ENCODE measurements at regions not wholly inside any gene's neighbourhood (a gene's known extent, or its start where the extent isn't known, plus 50 kb on each side); places are given as distances from the start of the nearest gene placed in this dataset.
"Not testable (repeated sequence)": the region's sequence is repeated elsewhere in the genome, so short reads cannot be mapped to it uniquely, and the experiment has no call there.

DNA sequence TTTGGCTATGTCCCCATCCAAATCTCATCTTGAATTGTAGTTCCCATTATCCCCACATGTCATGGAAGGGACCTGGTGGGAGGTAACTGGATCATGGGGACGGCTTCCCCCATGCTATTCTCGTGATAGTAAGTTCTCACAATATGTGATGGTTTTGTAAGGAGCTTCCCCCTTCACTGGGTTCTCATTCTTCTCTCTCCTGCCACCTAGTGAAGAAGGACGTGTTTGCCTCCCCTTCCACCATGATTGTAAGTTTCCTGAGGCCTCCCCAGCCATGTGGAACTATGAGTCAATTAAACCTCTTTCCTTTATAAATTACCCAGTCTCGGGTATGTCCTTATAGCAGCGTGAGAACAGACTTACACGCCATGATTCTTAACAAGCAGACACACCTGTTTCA is 165.6 kb downstream of the XPNPEP1 start:
- H3K27me3 ChIP-seq (ENCODE audit: control insufficient read depth, insufficient read depth, low read length); H3K4me1 ChIP-seq (ENCODE audit: control insufficient read depth, insufficient read depth, low read length); H3K36me3 ChIP-seq (ENCODE audit: control insufficient read depth, insufficient read depth, low read length); H3K9me3 ChIP-seq (ENCODE audit: control insufficient read depth, low read length); H3K9ac ChIP-seq (ENCODE audit: low read length); H3K4me3 ChIP-seq (ENCODE audit: low read length): not testable (repeated sequence)

- H3K4me3 ChIP-seq (ENCODE audit: low read length), result no peak overlapping the region
- H3K27me3 ChIP-seq (ENCODE audit: control insufficient read depth, insufficient read depth, low read length), result no peaks in the 10 kb centered on the region
- H3K9ac ChIP-seq (ENCODE audit: low read length), result no peak overlapping the region
- H3K9me3 ChIP-seq (ENCODE audit: control insufficient read depth, low read length), result no peaks in the 10 kb centered on the region
- no peaks in the 10 kb centered on the region for H3K36me3 ChIP-seq (ENCODE audit: control insufficient read depth, insufficient read depth, low read length)
- H3K4me1 ChIP-seq (ENCODE audit: control insufficient read depth, insufficient read depth, low read length), result no peaks in the 10 kb centered on the region
These were observed 176.4 kb downstream of the XPNPEP1 start for GRCh38 chr10:109746861-109747260.

DNA sequence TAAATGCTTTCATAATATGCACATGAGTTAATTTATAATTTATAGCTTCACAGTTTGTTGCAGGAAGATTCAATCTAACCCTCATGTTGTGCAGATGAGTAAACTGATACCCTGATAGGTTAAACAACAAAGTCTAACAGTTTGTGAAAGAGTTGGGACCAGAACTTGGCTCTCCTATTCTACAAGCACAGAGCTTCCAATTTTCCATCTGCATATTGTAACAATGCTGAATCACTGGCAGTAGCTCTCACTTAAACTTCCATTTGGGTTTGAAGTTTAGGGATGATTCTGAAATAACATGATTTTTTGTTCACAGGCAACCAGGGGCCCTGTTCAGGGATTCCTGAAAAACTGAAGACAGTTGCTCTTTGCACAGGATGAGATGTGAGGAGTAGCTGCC is 179.3 kb downstream of the XPNPEP1 start:
- Histone ChIP-seq H3K27me3 (ENCODE audit: control insufficient read depth, insufficient read depth, low read length) (no peaks in the 10 kb centered on the region), H3K9ac (ENCODE audit: low read length) (no peak overlapping the region), H3K4me3 (ENCODE audit: low read length) (no peak overlapping the region), H3K36me3 (ENCODE audit: control insufficient read depth, insufficient read depth, low read length) (no peaks in the 10 kb centered on the region), H3K4me1 (ENCODE audit: control insufficient read depth, insufficient read depth, low read length) (no peaks in the 10 kb centered on the region), H3K9me3 (ENCODE audit: control insufficient read depth, low read length) (no peaks in the 10 kb centered on the region)

DNA sequence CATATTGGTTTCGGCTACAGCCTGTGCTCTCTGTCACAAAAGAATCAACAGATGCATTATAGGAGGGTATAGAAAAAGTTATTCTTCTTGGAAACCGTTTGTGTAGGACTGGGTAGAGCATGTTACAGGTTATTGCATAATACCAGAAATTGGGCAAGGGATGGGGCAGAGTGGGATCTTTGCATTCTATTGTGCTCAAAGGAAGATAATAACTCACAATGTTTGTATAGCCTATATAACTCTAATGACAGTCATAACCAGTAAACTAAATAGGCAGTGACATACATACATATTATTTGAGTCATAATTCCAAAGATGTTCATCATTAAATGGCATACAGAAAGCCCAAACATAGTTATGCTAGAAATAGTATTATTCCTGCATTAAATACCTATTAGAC is 179.7 kb downstream of the XPNPEP1 start:
- no peak overlapping the region for H3K9ac ChIP-seq (ENCODE audit: low read length)
- no peak overlapping the region for H3K4me3 ChIP-seq (ENCODE audit: low read length)
- no peaks in the 10 kb centered on the region for H3K9me3 ChIP-seq (ENCODE audit: control insufficient read depth, low read length)
- no peaks in the 10 kb centered on the region for H3K27me3 ChIP-seq (ENCODE audit: control insufficient read depth, insufficient read depth, low read length)
- H3K36me3 ChIP-seq (ENCODE audit: control insufficient read depth, insufficient read depth, low read length), result no peaks in the 10 kb centered on the region
- no peaks in the 10 kb centered on the region for H3K4me1 ChIP-seq (ENCODE audit: control insufficient read depth, insufficient read depth, low read length)

GRCh38 chr10:109743146-109743545 is 180.2 kb downstream of the XPNPEP1 start:
- Histone ChIP-seq H3K36me3 (ENCODE audit: control insufficient read depth, insufficient read depth, low read length) (no peaks in the 10 kb centered on the region), H3K9me3 (ENCODE audit: control insufficient read depth, low read length) (no peaks in the 10 kb centered on the region), H3K9ac (ENCODE audit: low read length) (no peak overlapping the region)

DNA sequence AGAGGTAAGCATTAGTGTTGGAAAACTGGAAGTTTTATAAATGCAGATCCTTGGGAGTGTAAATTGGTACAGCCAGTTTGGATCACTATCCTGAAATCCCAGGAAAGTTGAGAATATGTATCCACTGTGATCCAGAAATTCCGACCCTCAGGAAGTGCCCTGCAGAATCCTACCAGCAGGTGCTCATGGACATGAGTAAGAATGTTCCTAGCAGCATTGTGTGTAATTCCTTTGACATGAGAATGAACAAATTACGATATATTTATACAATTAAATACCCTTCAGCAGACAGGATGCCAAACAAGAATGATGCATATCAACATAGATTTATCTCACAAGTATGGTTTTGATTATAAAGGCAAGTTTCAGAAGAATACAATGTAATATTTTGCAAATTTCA is 181.6 kb downstream of the XPNPEP1 start:
- H3K9ac ChIP-seq (ENCODE audit: low read length), result no peak overlapping the region
- no peaks in the 10 kb centered on the region for H3K27me3 ChIP-seq (ENCODE audit: control insufficient read depth, insufficient read depth, low read length)
- H3K36me3 ChIP-seq (ENCODE audit: control insufficient read depth, insufficient read depth, low read length), result no peaks in the 10 kb centered on the region
- no peaks in the 10 kb centered on the region for H3K9me3 ChIP-seq (ENCODE audit: control insufficient read depth, low read length)
- H3K4me1 ChIP-seq (ENCODE audit: control insufficient read depth, insufficient read depth, low read length), result no peaks in the 10 kb centered on the region
- no peak overlapping the region for H3K4me3 ChIP-seq (ENCODE audit: low read length)

More at GRCh38 chr10:109743146-109743545, 180.2 kb downstream of the XPNPEP1 start:
- H3K4me1 ChIP-seq (ENCODE audit: control insufficient read depth, insufficient read depth, low read length), result no peaks in the 10 kb centered on the region
- H3K27me3 ChIP-seq (ENCODE audit: control insufficient read depth, insufficient read depth, low read length), result no peaks in the 10 kb centered on the region
- H3K4me3 ChIP-seq (ENCODE audit: low read length), result no peak overlapping the region

DNA sequence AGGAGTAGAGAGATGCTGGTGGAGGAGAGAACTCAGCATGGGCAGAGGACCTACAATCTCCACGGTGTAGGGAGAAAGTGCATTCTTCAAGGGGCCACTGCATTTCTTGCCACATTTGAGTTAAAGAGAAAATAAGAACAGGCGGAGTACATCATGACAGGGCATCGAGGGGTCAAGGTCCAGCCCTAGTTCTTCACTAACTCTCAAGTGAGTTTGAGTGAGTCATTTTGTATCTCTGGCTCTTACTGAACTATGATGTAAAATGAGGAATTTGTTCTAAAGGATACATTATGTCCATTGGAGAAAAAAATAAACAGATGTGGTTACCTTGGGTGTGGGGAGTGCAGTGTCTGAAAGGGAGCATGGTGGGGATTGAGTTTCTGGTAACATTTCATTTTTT is 182.9 kb downstream of the XPNPEP1 start:
- H3K4me3 ChIP-seq (ENCODE audit: low read length), result no peak overlapping the region
- H3K27me3 ChIP-seq (ENCODE audit: control insufficient read depth, insufficient read depth, low read length), result no peaks in the 10 kb centered on the region
- H3K4me1 ChIP-seq (ENCODE audit: control insufficient read depth, insufficient read depth, low read length), result no peaks in the 10 kb centered on the region
- H3K9ac ChIP-seq (ENCODE audit: low read length), result no peak overlapping the region
- H3K36me3 ChIP-seq (ENCODE audit: control insufficient read depth, insufficient read depth, low read length), result no peaks in the 10 kb centered on the region
- H3K9me3 ChIP-seq (ENCODE audit: control insufficient read depth, low read length), result no peaks in the 10 kb centered on the region

- H3K9me3 ChIP-seq (ENCODE audit: control insufficient read depth, low read length), result no peaks in the 10 kb centered on the region
- no peaks in the 10 kb centered on the region for H3K36me3 ChIP-seq (ENCODE audit: control insufficient read depth, insufficient read depth, low read length)
- H3K4me3 ChIP-seq (ENCODE audit: low read length), result no peak overlapping the region
- no peaks in the 10 kb centered on the region for H3K4me1 ChIP-seq (ENCODE audit: control insufficient read depth, insufficient read depth, low read length)
- no peak overlapping the region for H3K9ac ChIP-seq (ENCODE audit: low read length)
- no peaks in the 10 kb centered on the region for H3K27me3 ChIP-seq (ENCODE audit: control insufficient read depth, insufficient read depth, low read length)
These were observed 185.7 kb downstream of the XPNPEP1 start for GRCh38 chr10:109737626-109738025.

GRCh38 chr10:109737009-109737408 is 186.3 kb downstream of the XPNPEP1 start:
- H3K27me3 ChIP-seq (ENCODE audit: control insufficient read depth, insufficient read depth, low read length), result no peaks in the 10 kb centered on the region
- H3K36me3 ChIP-seq (ENCODE audit: control insufficient read depth, insufficient read depth, low read length), result no peaks in the 10 kb centered on the region
- no peaks in the 10 kb centered on the region for H3K9me3 ChIP-seq (ENCODE audit: control insufficient read depth, low read length)
- no peak overlapping the region for H3K9ac ChIP-seq (ENCODE audit: low read length)
- H3K4me1 ChIP-seq (ENCODE audit: control insufficient read depth, insufficient read depth, low read length), result no peaks in the 10 kb centered on the region
- H3K4me3 ChIP-seq (ENCODE audit: low read length), result no peak overlapping the region

DNA sequence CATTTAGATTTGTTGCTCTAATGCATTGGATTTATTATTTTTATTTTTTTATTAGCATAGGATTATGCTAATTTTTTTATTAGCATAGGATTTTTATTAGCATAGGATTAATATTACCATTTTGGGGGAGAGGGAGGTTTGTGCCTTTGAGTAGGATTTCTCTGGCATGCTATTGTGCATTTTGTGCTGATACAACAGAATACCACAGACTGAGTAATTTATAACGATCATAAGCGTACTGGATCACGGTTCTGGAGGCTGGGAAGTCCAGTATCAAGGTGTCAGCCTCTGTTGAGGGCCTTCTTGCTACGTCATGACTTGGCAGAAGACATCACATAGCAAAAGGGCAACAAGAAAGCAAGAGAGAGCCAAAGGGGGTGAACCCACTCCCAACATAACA is 187.5 kb downstream of the XPNPEP1 start:
- Histone ChIP-seq H3K4me1 (ENCODE audit: control insufficient read depth, insufficient read depth, low read length) (no peaks in the 10 kb centered on the region), H3K9me3 (ENCODE audit: control insufficient read depth, low read length) (no peaks in the 10 kb centered on the region), H3K27me3 (ENCODE audit: control insufficient read depth, insufficient read depth, low read length) (no peaks in the 10 kb centered on the region), H3K4me3 (ENCODE audit: low read length) (no peak overlapping the region), H3K36me3 (ENCODE audit: control insufficient read depth, insufficient read depth, low read length) (no peaks in the 10 kb centered on the region), H3K9ac (ENCODE audit: low read length) (no peak overlapping the region)

DNA sequence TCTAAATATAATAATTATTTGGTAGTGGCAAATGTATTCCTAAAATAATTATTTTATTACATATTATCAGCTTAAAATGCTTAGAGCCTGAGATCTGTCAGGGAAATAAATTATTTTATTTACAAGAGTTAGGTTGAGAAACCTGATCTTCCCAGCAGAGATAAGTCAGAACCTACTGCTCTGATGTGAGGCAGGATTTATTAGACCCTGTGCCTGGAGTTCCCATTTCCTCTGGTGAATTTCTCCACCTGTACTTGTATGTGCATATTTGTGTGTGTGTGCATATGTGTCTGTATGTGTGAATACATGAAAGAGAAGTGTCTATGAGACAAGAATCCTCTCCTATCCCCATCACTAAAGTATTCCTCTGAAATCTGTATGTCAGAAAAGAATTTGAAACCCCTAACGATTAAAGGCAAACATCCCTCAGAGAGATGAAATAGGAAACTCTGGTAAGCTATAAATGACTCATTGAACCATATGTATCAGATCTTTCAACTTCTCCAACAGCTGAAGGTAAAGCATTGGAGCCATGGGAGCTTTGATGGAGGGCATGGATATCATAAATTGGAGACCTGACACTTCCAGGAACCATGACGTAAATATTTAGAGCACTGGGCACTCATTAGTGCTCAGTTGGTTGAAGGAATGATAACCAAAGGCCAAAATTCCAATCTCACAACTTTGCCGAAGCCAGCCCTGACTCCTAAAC is 190.9 kb downstream of the XPNPEP1 start:
- no peak overlapping the region for H3K4me3 ChIP-seq (ENCODE audit: low read length)
- H3K4me1 ChIP-seq (ENCODE audit: control insufficient read depth, insufficient read depth, low read length), result no peaks in the 10 kb centered on the region
- H3K9me3 ChIP-seq (ENCODE audit: control insufficient read depth, low read length), result no peaks in the 10 kb centered on the region
- H3K9ac ChIP-seq (ENCODE audit: low read length), result no peak overlapping the region
- no peaks in the 10 kb centered on the region for H3K36me3 ChIP-seq (ENCODE audit: control insufficient read depth, insufficient read depth, low read length)
- H3K27me3 ChIP-seq (ENCODE audit: control insufficient read depth, insufficient read depth, low read length), result no peaks in the 10 kb centered on the region

DNA sequence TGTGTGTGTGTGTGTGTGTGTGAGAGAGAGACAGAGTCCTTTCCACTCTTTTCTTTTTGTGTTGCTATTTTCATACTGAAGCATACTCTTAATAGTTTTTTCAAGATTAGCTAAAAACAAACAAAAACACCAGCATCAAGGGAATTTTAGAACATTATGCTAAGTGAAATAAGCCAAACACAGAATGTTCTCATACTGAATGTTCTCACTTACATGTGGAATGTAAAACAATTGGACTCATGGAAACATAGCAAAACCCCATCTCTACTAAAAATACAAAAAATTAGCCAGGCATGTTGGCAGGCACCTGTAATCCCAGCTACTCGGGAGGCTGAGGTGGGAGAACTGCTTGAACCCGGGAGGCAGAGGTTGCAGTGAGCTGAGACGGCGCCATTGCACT is 193.4 kb downstream of the XPNPEP1 start:
- H3K9me3 ChIP-seq (ENCODE audit: control insufficient read depth, low read length); H3K4me3 ChIP-seq (ENCODE audit: low read length); H3K9ac ChIP-seq (ENCODE audit: low read length); H3K27me3 ChIP-seq (ENCODE audit: control insufficient read depth, insufficient read depth, low read length); H3K36me3 ChIP-seq (ENCODE audit: control insufficient read depth, insufficient read depth, low read length); H3K4me1 ChIP-seq (ENCODE audit: control insufficient read depth, insufficient read depth, low read length): not testable (repeated sequence)

DNA sequence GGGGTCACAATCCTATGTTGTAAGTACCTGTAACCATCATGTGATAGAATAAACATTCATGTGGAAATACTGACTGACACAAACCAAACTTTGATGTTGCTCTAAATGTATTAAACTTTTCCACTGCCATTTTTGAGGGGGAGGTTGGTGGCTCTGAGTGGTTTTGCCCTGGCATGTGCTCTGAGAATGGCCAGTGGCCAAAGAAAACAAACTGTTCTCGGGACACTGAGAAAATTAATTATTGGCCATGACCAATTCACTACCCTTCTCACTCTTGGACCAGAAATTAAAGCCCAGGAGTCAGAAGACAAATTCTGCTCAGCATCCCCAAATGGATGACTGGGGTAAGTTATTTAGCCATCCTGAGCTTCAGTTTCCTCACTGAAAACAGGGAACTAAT is 195.9 kb downstream of the XPNPEP1 start:
- H3K4me1 ChIP-seq (ENCODE audit: control insufficient read depth, insufficient read depth, low read length), result no peaks in the 10 kb centered on the region
- H3K9ac ChIP-seq (ENCODE audit: low read length), result no peak overlapping the region
- no peak overlapping the region for H3K4me3 ChIP-seq (ENCODE audit: low read length)
- no peaks in the 10 kb centered on the region for H3K9me3 ChIP-seq (ENCODE audit: control insufficient read depth, low read length)
- no peaks in the 10 kb centered on the region for H3K36me3 ChIP-seq (ENCODE audit: control insufficient read depth, insufficient read depth, low read length)
- H3K27me3 ChIP-seq (ENCODE audit: control insufficient read depth, insufficient read depth, low read length), result no peaks in the 10 kb centered on the region

Data from mucosa of stomach (tissue), 1 donor.